VCaP (cell line): ENCODE measurements at regions not wholly inside any gene's neighbourhood (a gene's known extent, or its start where the extent isn't known, plus 50 kb on each side); places are given as distances from the start of the nearest gene placed in this dataset.

ENCODE experiments used
- H3K27ac ChIP-seq: fragments of 450-650 bp; 2 replicates; pipeline ENCODE4 v1.5.1; 2017
- CTCF ChIP-seq: fragments of 450-650 bp; conservative IDR thresholded peaks from 2 replicates; pipeline ENCODE4 v1.5.1; 2017; ENCODE audit warnings: mild to moderate bottlenecking, moderate library complexity

DNA sequence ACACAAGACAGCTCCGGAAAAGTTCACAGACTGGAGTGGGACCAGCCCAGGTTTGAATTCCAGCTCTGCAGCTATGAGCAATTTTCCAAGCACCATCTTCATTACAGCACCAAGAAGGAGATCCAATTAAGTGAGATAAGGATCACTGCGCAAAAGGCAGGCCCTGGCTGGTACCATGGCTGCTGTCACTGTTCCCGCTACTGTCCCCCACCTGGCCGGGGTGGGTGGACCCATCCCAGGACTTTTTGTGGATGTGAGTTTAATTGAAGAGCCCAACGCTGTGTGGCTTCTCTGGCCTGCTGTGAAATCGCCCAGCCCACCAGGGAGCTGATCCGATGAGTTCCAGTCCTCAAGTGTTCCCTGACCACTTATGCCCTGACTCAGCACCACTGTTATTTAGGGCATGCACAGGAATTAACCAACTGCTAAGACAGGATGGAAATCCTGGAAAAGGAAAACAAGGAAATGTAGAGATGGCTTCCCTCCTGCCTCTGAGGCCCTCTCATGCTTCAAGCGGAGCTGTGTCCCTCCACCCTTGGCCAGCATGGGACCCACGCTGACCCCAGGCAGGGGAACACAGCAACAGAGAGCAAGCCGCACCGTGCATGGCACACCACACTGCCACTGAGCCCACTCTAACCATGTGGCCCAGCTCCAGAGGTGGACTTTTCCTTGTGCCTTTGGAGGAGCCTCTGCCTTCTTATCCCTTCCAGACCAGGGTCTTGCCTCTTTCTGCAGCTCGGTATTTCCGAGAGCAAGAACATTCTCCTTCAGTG, 150.0 kb upstream of the CST7 start:
- no peak for TF ChIP-seq CTCF
- H3K27ac ChIP-seq: no peak overlapping the region

DNA sequence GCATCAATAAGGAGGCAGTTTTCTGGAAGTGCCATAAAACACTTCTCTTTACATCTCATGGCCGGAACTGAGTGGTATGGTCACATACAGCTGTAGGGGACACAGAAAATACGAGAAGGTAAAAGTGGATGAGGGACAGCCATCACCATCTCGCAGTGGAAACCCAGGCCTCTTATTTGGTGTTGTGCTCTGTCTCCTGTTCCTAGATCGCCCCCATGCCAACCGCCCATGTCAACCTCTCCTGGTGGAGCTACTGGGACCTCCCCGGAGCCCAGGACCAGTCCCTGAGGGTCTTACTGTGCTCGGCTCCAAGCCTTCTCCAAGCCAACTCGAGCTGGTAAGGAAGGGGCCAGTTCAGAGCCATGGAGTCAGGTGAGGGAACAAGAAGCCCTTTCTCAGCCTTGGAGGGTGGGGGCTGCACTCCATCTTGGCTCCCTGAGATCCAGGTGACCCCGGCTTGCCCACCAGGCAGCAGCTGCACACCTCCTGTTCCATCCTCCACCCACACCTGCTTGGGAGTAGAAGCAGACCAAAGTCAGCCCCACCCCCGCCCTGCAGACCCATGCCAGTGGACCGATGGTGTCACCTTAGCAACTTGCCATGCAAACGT, 149.0 kb upstream of the CST7 start:
- TF ChIP-seq CTCF: no peak
- H3K27ac ChIP-seq: no peak overlapping the region

DNA sequence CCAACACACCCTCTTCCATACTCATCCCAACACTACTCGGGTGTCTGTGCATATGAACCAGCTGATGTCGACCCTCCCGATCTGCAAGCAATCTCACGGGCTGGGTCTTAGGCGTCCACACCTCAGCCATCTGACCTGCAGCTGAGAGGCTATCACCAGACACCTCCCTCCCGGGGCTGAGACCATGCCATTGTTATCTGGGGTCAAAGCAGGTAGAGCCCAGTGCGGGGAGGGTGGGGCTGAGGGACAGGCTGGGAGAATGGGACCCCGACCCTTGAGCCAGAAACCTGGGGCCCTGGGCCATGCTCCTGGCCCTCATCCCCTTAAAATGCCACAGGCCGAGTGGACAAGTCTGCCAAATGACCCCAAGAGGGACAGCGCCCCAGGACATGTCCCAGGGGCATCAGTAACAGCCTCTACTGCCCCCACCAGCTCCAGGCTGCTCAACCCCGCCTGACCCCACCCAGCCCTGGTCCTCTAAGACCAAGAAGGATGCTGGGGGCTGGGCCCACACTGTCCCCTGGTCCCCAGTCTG, 146.7 kb upstream of the CST7 start:
- TF ChIP-seq CTCF: no peak
- no peak overlapping the region for H3K27ac ChIP-seq

DNA sequence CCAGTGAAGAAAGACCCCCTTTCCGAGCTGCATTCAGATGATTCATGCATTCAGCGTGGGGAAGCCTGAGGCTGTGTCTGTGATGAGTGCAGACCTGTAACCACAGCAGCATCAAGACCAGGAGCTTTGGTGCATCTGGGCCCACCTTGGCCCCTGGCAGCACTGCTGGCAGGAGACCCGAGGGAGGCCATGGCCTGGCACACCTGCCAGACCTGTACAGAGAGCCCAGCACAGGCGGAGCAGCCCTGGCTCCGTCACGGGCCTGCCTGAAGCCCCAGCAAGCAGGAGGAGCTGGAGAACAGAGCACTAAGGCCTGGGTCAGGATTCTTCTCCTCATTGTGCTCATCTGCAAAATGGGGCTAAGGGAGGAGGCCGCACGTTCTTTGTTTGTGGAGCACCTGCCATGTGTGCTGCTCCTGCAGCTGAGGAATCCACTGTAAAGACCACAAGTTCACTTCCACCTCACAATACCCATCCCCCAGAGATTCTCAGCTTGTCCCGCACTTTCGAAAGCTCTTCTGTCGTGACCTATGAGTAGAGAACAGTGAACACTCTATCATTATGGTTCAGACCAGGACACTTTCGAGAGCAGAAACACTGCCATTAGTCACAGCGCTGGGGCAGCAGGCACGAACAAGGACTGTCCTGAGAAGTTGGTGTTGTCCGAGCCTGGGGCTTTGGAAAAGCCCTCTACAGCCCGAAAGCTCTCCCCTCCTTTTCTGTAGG, 144.4 kb upstream of the CST7 start:
- no peak overlapping the region for H3K27ac ChIP-seq
- TF ChIP-seq CTCF: no peak

GRCh38 chr20:24805456-24806238, 143.4 kb upstream of the CST7 start:
- no peak overlapping the region for H3K27ac ChIP-seq
- TF ChIP-seq CTCF: no peak

DNA sequence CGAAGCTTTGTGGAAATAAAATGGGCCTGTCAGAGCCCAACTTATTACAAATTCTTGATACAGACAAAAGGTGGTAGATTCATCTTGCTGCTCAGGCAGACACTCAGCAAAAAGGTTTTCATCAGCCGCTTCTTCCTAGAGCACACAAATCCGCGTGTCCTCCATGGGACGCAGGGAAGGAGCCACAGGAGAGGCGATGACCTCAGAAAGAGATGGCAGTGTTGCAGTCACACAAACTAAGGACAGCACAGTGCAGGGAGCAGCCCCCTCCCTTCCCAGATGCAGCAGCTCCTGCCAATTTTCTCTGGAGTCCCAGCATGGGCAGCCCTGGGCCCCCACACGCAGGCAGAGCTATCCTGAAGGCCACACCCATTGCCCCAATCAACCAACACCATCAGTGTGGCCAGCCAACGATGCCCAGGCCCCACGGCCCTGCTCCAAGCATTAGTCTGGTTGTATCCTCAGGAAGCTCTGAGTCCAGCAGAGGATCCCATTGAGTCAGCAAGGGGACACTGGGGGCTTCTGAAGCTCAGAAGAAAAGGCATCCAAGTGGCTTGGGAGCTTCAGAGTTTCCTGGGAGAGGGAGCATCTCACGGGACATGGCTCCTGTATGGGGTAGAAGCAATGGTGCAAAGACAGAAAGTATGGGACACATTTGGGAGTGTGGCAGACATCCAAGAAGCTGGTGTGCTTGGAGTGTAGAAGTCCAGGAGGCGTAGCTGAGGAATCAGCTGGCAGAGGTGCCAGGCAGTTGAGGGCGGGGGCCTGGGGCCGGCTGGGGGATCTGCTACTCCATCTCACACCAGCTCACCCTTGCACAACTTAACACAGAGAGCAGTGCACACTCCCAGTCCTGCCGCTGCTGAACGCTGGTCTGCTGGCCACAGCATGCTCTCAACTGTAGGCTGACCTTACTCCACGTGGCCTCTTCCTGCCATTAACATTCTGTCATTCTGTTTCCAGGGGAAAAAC, 142.1 kb upstream of the CST7 start:
- no peak for TF ChIP-seq CTCF
- no peak overlapping the region for H3K27ac ChIP-seq
